ENCODE measurements at regions not wholly inside any gene's neighbourhood (a gene's known extent, or its start where the extent isn't known, plus 50 kb on each side); places are given as distances from the start of the nearest gene placed in this dataset.

- no peaks in the 10 kb centered on the region; the same call in 1 of the 2 replicates for H3K27me3 Mint-ChIP-seq (ENCODE audit: insufficient read depth)
- H3K9me3 Mint-ChIP-seq: peaks cover 18% of the 10 kb centered on the region
- peaks cover 16% of the 10 kb centered on the region for H3K4me1 Mint-ChIP-seq (ENCODE audit: low read depth)
- TF ChIP-seq, protein P1, sequence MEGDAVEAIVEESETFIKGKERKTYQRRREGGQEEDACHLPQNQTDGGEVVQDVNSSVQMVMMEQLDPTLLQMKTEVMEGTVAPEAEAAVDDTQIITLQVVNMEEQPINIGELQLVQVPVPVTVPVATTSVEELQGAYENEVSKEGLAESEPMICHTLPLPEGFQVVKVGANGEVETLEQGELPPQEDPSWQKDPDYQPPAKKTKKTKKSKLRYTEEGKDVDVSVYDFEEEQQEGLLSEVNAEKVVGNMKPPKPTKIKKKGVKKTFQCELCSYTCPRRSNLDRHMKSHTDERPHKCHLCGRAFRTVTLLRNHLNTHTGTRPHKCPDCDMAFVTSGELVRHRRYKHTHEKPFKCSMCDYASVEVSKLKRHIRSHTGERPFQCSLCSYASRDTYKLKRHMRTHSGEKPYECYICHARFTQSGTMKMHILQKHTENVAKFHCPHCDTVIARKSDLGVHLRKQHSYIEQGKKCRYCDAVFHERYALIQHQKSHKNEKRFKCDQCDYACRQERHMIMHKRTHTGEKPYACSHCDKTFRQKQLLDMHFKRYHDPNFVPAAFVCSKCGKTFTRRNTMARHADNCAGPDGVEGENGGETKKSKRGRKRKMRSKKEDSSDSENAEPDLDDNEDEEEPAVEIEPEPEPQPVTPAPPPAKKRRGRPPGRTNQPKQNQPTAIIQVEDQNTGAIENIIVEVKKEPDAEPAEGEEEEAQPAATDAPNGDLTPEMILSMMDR (IDR thresholded peaks at IDR 0.05): no peak
- peaks cover 15% of the 10 kb centered on the region; the same call in 1 of the 2 replicates for H3K36me3 Mint-ChIP-seq (ENCODE audit: low read depth)
- DNase-seq: no peak
- no peak overlapping the region for H3K4me3 Mint-ChIP-seq
- no peak overlapping the region for H3K27ac Mint-ChIP-seq
Measured at GRCh38 chr5:173466227-173466626, 138.0 kb upstream of the STC2 start.

- no peak overlapping the region for H3K27ac Mint-ChIP-seq
- no peaks in the 10 kb centered on the region; the same call in 1 of the 2 replicates for H3K27me3 Mint-ChIP-seq (ENCODE audit: insufficient read depth)
- H3K36me3 Mint-ChIP-seq (ENCODE audit: low read depth): peaks cover 15% of the 10 kb centered on the region; the same call in 1 of the 2 replicates
- no peak for DNase-seq
- H3K9me3 Mint-ChIP-seq: peaks cover 18% of the 10 kb centered on the region
- TF ChIP-seq, protein P1 (IDR thresholded peaks at IDR 0.05): no peak
- H3K4me3 Mint-ChIP-seq: no peak overlapping the region
- H3K4me1 Mint-ChIP-seq (ENCODE audit: low read depth): peaks cover 15% of the 10 kb centered on the region
Measured at GRCh38 chr5:173464813-173465212, 136.6 kb upstream of the STC2 start.

DNA sequence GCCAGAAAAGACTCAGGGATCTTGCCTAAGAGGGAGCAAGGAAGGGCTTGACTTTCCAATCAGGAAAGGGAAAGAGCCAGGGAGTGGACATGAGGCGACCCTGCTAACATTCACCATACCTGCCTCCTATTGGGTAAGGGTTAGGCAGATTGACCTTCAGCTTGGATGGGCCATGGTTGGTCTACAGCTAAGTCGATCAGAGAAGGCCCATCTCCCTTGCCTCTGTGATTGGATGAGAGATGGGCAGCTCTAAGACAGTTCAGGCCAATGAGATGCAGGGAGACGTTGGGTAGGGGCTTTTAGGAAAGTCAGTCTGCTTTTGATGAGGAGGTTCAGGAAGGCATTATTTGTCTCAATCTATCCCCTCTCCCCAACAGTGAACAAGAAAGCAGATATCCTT lies 135.0 kb upstream of the STC2 start:
- no peak overlapping the region for H3K4me3 Mint-ChIP-seq
- H3K4me1 Mint-ChIP-seq (ENCODE audit: low read depth): peaks cover 26% of the 10 kb centered on the region
- DNase-seq: no peak
- H3K36me3 Mint-ChIP-seq (ENCODE audit: low read depth): peaks cover 15% of the 10 kb centered on the region; the same call in 1 of the 2 replicates
- H3K9me3 Mint-ChIP-seq: peaks cover 18% of the 10 kb centered on the region
- H3K27ac Mint-ChIP-seq: no peak overlapping the region
- no peaks in the 10 kb centered on the region; the same call in 1 of the 2 replicates for H3K27me3 Mint-ChIP-seq (ENCODE audit: insufficient read depth)
- TF ChIP-seq, protein P1 (IDR thresholded peaks at IDR 0.05): no peak

GRCh38 chr5:173458828-173459609 lies 130.8 kb upstream of the STC2 start:
- TF ChIP-seq, protein P1 (IDR thresholded peaks at IDR 0.05): no peak
- Mint-ChIP-seq H3K27ac (peak overlapping the region; percentile 68), H3K27me3 (ENCODE audit: insufficient read depth) (no peaks in the 10 kb centered on the region; the same call in none of the 2 replicates), H3K4me3 (no peak overlapping the region), H3K4me1 (ENCODE audit: low read depth) (peaks cover 53% of the 10 kb centered on the region), H3K9me3 (no peaks in the 10 kb centered on the region), H3K36me3 (ENCODE audit: low read depth) (no peaks in the 10 kb centered on the region; the same call in 1 of the 2 replicates)
- peak; percentile 44 for DNase-seq

- Mint-ChIP-seq H3K27me3 (ENCODE audit: insufficient read depth) (no peaks in the 10 kb centered on the region; the same call in 1 of the 2 replicates), H3K4me3 (peak overlapping the region; percentile 13; the same call in 1 of the 2 replicates), H3K27ac (peak overlapping the region; percentile 100), H3K36me3 (ENCODE audit: low read depth) (no peaks in the 10 kb centered on the region; the same call in 1 of the 2 replicates), H3K4me1 (ENCODE audit: low read depth) (peaks cover 68% of the 10 kb centered on the region), H3K9me3 (no peaks in the 10 kb centered on the region)
- TF ChIP-seq, protein P1 (IDR thresholded peaks at IDR 0.05): no peak
- DNase-seq: no peak
Measured at GRCh38 chr5:173457482-173457881, 129.3 kb upstream of the STC2 start.

Data from HFFc6 (cell line).